IPS-18c (cell line): ENCODE measurements at regions not wholly inside any gene's neighbourhood (a gene's known extent, or its start where the extent isn't known, plus 50 kb on each side); places are given as distances from the start of the nearest gene placed in this dataset.

ENCODE experiments used
- H3K4me3 ChIP-seq: 2 replicates; pipeline ENCODE4 v1.7.0; 2013; ENCODE audit warnings: low read depth, mild to moderate bottlenecking, low read length, moderate library complexity; ENCODE audit not compliant: insufficient read depth
- H3K9me3 ChIP-seq: one replicate; pipeline ENCODE4 v1.6.1; 2013; ENCODE audit warnings: mild to moderate bottlenecking, low read length, moderate library complexity; ENCODE audit not compliant: control insufficient read depth, insufficient read depth

- Histone ChIP-seq H3K9me3 (no peaks in the 10 kb centered on the region), H3K4me3 (no peak overlapping the region)
Observed at GRCh38 chr4:33176566-33176965, 2456.4 kb downstream of the PCDH7 start.

DNA sequence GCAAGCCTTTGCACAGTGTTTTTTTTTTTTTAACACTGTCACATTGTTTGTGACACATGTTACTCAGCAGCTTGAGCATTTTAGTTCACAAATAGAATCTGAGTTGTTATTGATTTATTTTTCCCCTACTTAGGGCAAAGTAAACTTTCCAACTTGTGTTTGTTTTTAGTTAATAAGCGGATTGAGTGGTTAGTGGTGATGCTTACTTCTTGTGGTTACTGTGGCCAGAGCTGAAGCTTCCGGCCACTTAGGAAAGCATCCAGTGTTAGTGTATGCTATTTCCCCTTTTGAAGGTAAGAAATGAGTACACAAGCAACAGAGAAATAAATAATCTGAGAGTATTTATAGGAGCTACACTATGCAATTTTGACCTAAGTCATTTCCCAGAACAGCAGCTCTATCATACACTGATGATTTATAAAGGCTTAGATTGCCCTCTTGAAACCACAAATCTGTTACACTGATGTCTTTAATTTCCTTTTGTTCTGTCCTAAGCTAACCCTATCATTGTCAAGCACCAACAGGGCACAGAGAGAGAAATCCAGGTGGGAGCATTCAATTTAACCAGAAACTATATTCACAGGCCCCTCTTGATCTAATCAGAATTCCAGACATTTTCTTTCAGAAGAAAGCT lies 2464.6 kb downstream of the PCDH7 start:
- H3K4me3 ChIP-seq = no peak overlapping the region
- H3K9me3 ChIP-seq = peaks cover 2% of the 10 kb centered on the region

GRCh38 chr4:33187035-33187434 lies 2466.9 kb downstream of the PCDH7 start:
- no peak overlapping the region for H3K4me3 ChIP-seq
- H3K9me3 ChIP-seq = peaks cover 2% of the 10 kb centered on the region

DNA sequence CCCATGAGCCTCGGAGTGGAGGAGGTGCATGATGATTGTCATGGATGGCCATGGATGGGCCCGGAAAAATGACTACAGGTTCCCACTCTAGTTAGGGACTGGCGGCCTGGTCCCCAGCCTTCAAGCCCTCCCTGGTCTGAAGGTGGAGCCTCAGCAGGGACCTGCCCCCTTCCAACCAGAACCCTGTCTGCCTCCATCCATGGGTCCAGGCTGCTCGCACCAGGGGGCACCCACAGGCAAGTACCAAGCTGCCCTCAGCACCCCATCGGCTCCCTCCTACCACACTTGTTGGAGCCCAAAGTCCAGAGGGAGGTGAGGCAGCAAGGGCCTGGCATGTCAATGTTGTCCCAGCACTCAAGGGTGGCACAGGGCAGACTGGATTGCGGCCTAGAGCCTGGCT lies 2468.6 kb downstream of the PCDH7 start:
- Histone ChIP-seq H3K9me3 (peaks cover 2% of the 10 kb centered on the region), H3K4me3 (no peak overlapping the region)

GRCh38 chr4:33189169-33189568 lies 2469.0 kb downstream of the PCDH7 start:
- peaks cover 2% of the 10 kb centered on the region for H3K9me3 ChIP-seq
- no peak overlapping the region for H3K4me3 ChIP-seq

GRCh38 chr4:33193109-33193508 lies 2472.9 kb downstream of the PCDH7 start:
- Histone ChIP-seq H3K9me3 (peaks cover 2% of the 10 kb centered on the region), H3K4me3 (no peak overlapping the region)

- H3K9me3 ChIP-seq = peaks cover 4% of the 10 kb centered on the region
Observed at GRCh38 chr4:33200377-33200776, 2480.2 kb downstream of the PCDH7 start.

DNA sequence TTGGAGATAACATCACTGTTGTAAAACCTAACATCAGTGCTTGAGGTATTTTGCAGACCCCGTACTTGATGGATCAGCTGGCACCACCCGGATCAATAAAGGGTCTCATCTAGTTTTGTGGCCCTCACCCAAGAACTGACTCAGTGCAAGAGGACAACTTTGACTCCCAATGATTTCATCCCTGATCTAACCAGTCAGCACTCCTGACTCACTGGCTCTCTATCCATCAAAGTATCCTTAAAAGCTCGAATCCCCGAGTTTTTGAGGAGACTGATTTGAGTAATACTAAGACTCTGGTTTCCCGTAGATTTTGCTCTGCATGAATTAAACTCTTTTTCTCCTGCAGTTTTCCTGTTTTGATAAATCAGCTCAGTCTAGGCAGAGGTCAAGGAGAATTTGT lies 2498.1 kb downstream of the PCDH7 start:
- Histone ChIP-seq H3K9me3 (no peaks in the 10 kb centered on the region), H3K4me3 (no peak overlapping the region)

More at GRCh38 chr4:33200377-33200776, 2480.2 kb downstream of the PCDH7 start:
- no peak overlapping the region for H3K4me3 ChIP-seq

GRCh38 chr4:33226133-33226532 lies 2506.0 kb downstream of the PCDH7 start:
- peaks cover 3% of the 10 kb centered on the region for H3K9me3 ChIP-seq
- H3K4me3 ChIP-seq = no peak overlapping the region

- peaks cover 3% of the 10 kb centered on the region for H3K9me3 ChIP-seq
- H3K4me3 ChIP-seq = no peak overlapping the region
Observed at GRCh38 chr4:33226783-33227182, 2506.6 kb downstream of the PCDH7 start.

GRCh38 chr4:33255094-33255493 lies 2534.9 kb downstream of the PCDH7 start:
- H3K4me3 ChIP-seq = no peak overlapping the region
- no peaks in the 10 kb centered on the region for H3K9me3 ChIP-seq

DNA sequence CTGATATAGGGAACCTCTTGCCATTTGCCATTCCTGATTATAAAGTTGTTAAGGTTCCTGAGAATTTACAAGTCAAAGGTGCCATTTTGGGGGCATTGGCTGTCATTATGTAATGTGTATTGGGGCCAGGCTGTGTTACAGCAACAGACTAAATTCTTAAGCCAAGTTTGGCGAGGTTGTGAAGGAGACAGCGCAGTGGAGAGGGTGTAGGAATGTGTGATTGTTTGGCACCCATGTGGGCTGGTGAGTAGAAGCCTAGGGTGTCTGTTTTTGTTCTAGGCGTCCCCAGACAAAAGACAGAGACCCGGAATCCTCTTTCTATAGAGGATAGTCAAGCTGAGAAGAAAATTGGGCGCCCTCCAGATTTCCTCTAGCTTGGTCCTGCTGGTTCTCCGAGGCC lies 2535.3 kb downstream of the PCDH7 start:
- H3K4me3 ChIP-seq = no peak overlapping the region

DNA sequence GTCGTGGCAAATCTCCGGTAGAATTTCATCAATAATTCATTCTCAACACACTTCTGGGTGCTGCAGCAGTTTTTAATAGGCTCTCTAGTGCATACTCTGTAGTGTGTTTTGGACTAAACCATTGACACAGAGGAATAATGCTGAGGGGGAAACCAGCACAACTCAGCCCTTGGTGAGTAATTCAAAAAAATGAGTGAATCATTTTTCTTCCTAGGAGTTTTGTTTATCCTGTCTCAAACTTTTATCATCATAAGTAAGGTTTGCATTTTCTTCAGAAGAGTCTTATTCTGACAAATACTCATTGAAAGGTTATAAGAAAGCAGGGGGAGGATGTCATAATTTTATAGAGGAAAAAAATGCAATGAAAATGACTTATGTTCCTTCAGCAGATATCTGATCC lies 2542.7 kb downstream of the PCDH7 start:
- H3K4me3 ChIP-seq = no peak overlapping the region
- no peaks in the 10 kb centered on the region for H3K9me3 ChIP-seq

More for the DNA sequence above, 2535.3 kb downstream of the PCDH7 start:
- H3K9me3 ChIP-seq = no peaks in the 10 kb centered on the region

- H3K9me3 ChIP-seq = no peaks in the 10 kb centered on the region
- H3K4me3 ChIP-seq = no peak overlapping the region
Observed at GRCh38 chr4:33268776-33269175, 2548.6 kb downstream of the PCDH7 start.

DNA sequence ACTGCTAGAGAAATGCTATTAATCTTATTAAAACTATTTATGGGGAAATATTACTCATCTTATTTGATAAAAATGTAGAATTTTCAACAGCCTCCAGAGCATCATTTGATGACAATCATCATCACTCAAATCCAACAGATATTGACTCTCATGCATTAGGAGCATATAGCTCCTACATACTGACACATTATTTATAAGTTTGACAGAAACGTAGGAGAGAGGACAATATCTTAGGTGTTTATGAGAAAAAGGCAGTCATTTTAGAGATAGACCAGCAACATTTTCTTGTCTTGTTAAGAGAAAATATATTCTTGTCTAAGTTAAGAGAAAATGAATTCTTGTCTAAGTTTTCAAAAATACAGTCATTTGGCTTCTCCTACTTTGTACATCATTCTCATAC lies 2550.2 kb downstream of the PCDH7 start:
- Histone ChIP-seq H3K9me3 (no peaks in the 10 kb centered on the region), H3K4me3 (no peak overlapping the region)

- H3K4me3 ChIP-seq = no peak overlapping the region
Observed at GRCh38 chr4:33272722-33273121, 2552.6 kb downstream of the PCDH7 start.

GRCh38 chr4:33283818-33284217 lies 2563.6 kb downstream of the PCDH7 start:
- Histone ChIP-seq H3K9me3 (no peaks in the 10 kb centered on the region), H3K4me3 (no peak overlapping the region)

More at GRCh38 chr4:33272722-33273121, 2552.6 kb downstream of the PCDH7 start:
- H3K9me3 ChIP-seq = no peaks in the 10 kb centered on the region

- H3K4me3 ChIP-seq = no peak overlapping the region
- H3K9me3 ChIP-seq = no peaks in the 10 kb centered on the region
Observed at GRCh38 chr4:33296876-33297455, 2576.8 kb downstream of the PCDH7 start.

- no peaks in the 10 kb centered on the region for H3K9me3 ChIP-seq
- no peak overlapping the region for H3K4me3 ChIP-seq
Observed at GRCh38 chr4:33302321-33302720, 2582.2 kb downstream of the PCDH7 start.
